H9 (cell line): ENCODE measurements at regions not wholly inside any gene's neighbourhood (a gene's known extent, or its start where the extent isn't known, plus 50 kb on each side); places are given as distances from the start of the nearest gene placed in this dataset.

Experiments
- DNase-seq: peaks from one replicate; pipeline ENCODE4 v3.0.0-alpha.2; 2017
- H2AFZ ChIP-seq: one replicate; pipeline ENCODE4 v1.6.1; 2013; ENCODE audit warnings: mild to moderate bottlenecking, low read length, control low read depth, moderate library complexity
- H2AK5ac ChIP-seq: 2 replicates; pipeline ENCODE4 v1.6.1; 2013; ENCODE audit warnings: low read length, control low read depth, mixed read lengths; ENCODE audit not compliant: insufficient read length
- H2BK120ac ChIP-seq: one replicate; pipeline ENCODE4 v1.6.1; 2013; ENCODE audit warnings: low read depth, mild to moderate bottlenecking, low read length, control low read depth, inconsistent platforms; ENCODE audit not compliant: poor library complexity, severe bottlenecking
- H2BK12ac ChIP-seq: 2 replicates; pipeline ENCODE4 v1.6.1; 2013; ENCODE audit warnings: low read length, control low read depth, mixed read lengths, low read depth; ENCODE audit not compliant: insufficient read length
- H2BK15ac ChIP-seq: 2 replicates; pipeline ENCODE4 v1.6.1; 2013; ENCODE audit warnings: low read depth, low read length, control low read depth
- H2BK20ac ChIP-seq: one replicate; pipeline ENCODE4 v1.6.1; 2013; ENCODE audit warnings: low read depth, mild to moderate bottlenecking, low read length, control low read depth, inconsistent platforms; ENCODE audit not compliant: poor library complexity, severe bottlenecking
- H2BK5ac ChIP-seq: 2 replicates; pipeline ENCODE4 v1.6.1; 2013; ENCODE audit warnings: low read length, control low read depth, mixed read lengths; ENCODE audit not compliant: insufficient read length
- H3K14ac ChIP-seq: 2 replicates; pipeline ENCODE4 v1.6.1; 2013; ENCODE audit warnings: low read length, control low read depth; ENCODE audit not compliant: insufficient read depth
- H3K18ac ChIP-seq: 2 replicates; pipeline ENCODE4 v1.6.1; 2013; ENCODE audit warnings: low read depth, mild to moderate bottlenecking, mixed read lengths, low read length, control low read depth; ENCODE audit not compliant: insufficient read length
- H3K23ac ChIP-seq: 2 replicates; pipeline ENCODE4 v1.6.1; 2013; ENCODE audit warnings: low read length, control low read depth, mixed read lengths, low read depth; ENCODE audit not compliant: insufficient read length
- H3K23me2 ChIP-seq: 2 replicates; pipeline ENCODE4 v1.6.1; 2013; ENCODE audit warnings: low read depth, mild to moderate bottlenecking, mixed read lengths, low read length, control low read depth; ENCODE audit not compliant: insufficient read length, poor library complexity, severe bottlenecking
- H3K27ac ChIP-seq: 2 replicates; pipeline ENCODE4 v1.5.1; 2013; ENCODE audit warnings: low read length, control low read depth, mixed read lengths, low read depth; ENCODE audit not compliant: insufficient read length
- H3K27me3 ChIP-seq: 2 replicates; pipeline ENCODE4 v1.6.1; 2013; ENCODE audit warnings: low read length, control low read depth, inconsistent platforms; ENCODE audit not compliant: insufficient read depth
- H3K4ac ChIP-seq: 2 replicates; pipeline ENCODE4 v1.6.1; 2013; ENCODE audit warnings: low read depth, mild to moderate bottlenecking, control low read depth, inconsistent platforms, low read length, moderate library complexity
- H3K4me1 ChIP-seq: 2 replicates; pipeline ENCODE4 v1.6.1; 2013; ENCODE audit warnings: low read length, control low read depth, inconsistent platforms; ENCODE audit not compliant: insufficient read depth
- H3K4me2 ChIP-seq: 2 replicates; pipeline ENCODE4 v1.6.1; 2013; ENCODE audit warnings: low read length, control low read depth, mixed read lengths; ENCODE audit not compliant: insufficient read length, insufficient read depth
- H3K56ac ChIP-seq: 2 replicates; pipeline ENCODE4 v1.6.1; 2013; ENCODE audit warnings: low read depth, mild to moderate bottlenecking, mixed read lengths, low read length, control low read depth; ENCODE audit not compliant: insufficient read length
- H3K79me1 ChIP-seq: 2 replicates; pipeline ENCODE4 v1.6.1; 2013; ENCODE audit warnings: low read depth, mild to moderate bottlenecking, moderate library complexity, low read length, control low read depth, inconsistent platforms; ENCODE audit not compliant: insufficient read depth, poor library complexity, severe bottlenecking
- H3K79me2 ChIP-seq: 2 replicates; pipeline ENCODE4 v1.6.1; 2013; ENCODE audit warnings: low read length, control low read depth, inconsistent platforms; ENCODE audit not compliant: insufficient read depth
- H3K9ac ChIP-seq: 2 replicates; pipeline ENCODE4 v1.6.1; 2013; ENCODE audit warnings: low read length, control low read depth, mixed read lengths; ENCODE audit not compliant: insufficient read length; ENCODE audit errors: extremely low read depth
- H3K9me3 ChIP-seq: one replicate; pipeline ENCODE4 v1.6.1; 2013; ENCODE audit warnings: low read depth, low read length, inconsistent platforms; ENCODE audit not compliant: control insufficient read depth
- H3T11ph ChIP-seq: one replicate; pipeline ENCODE4 v1.6.1; 2013; ENCODE audit warnings: mild to moderate bottlenecking, low read length, control low read depth, inconsistent platforms
- H4K20me1 ChIP-seq: one replicate; pipeline ENCODE4 v1.6.1; 2013; ENCODE audit not compliant: control insufficient read depth, insufficient read length, insufficient read depth
- H4K5ac ChIP-seq: 2 replicates; pipeline ENCODE4 v1.6.1; 2013; ENCODE audit warnings: low read depth, mild to moderate bottlenecking, mixed read lengths, low read length, control low read depth; ENCODE audit not compliant: insufficient read length
- H4K8ac ChIP-seq: replicated peaks from 2 replicates; pipeline ENCODE4 v1.6.1; 2013; ENCODE audit warnings: low read length, control low read depth, mixed read lengths, low read depth; ENCODE audit not compliant: insufficient read length
- H4K91ac ChIP-seq: 2 replicates; pipeline ENCODE4 v1.6.1; 2013; ENCODE audit warnings: low read depth, mild to moderate bottlenecking, moderate library complexity, mixed read lengths, low read length, control low read depth; ENCODE audit not compliant: insufficient read length
- H3K27ac Mint-ChIP-seq, 3 experiments: 2 replicates in 2 of 3; 3 replicates in 1 of 3; pipeline ENCODE4 v1.8.0; 2020 to 2021; ENCODE audit warnings: mixed read lengths in 3 of 3, mild to moderate bottlenecking in 1 of 3, moderate library complexity in 1 of 3
- H3K27me3 Mint-ChIP-seq: 2 replicates; pipeline ENCODE4 v1.8.0; 2021; ENCODE audit warnings: low read depth, mild to moderate bottlenecking, moderate library complexity, mixed read lengths
- H3K36me3 Mint-ChIP-seq, 3 experiments: 2 replicates in 2 of 3; 3 replicates in 1 of 3; pipeline ENCODE4 v1.8.0; 2020 to 2021; ENCODE audit warnings: low read depth in 3 of 3, mixed read lengths in 3 of 3; ENCODE audit not compliant: insufficient read depth in 1 of 3
- H3K4me1 Mint-ChIP-seq, 2 experiments: 2 replicates each; pipeline ENCODE4 v1.8.0; 2020; ENCODE audit warnings: mixed read lengths in 2 of 2
- H3K4me3 Mint-ChIP-seq, 2 experiments: 2 replicates in 1 of 2; 3 replicates in 1 of 2; pipeline ENCODE4 v1.8.0; 2020 to 2021; ENCODE audit warnings: mild to moderate bottlenecking in 2 of 2, mixed read lengths in 2 of 2, moderate library complexity in 1 of 2
- H3K9me3 Mint-ChIP-seq, 2 experiments: 2 replicates in 1 of 2; 3 replicates in 1 of 2; pipeline ENCODE4 v1.8.0; 2020; ENCODE audit warnings: mild to moderate bottlenecking in 2 of 2, mixed read lengths in 2 of 2, moderate library complexity in 1 of 2
- WGBS: extraction: QIAGEN DNeasy Blood & Tissue Kit; methylation state at CpG from one replicate; pipeline ENCODE4 v1.1.7; 2013; ENCODE audit warnings: missing lambda C conversion rate, low lambda C conversion rate, mixed read lengths; ENCODE audit not compliant: insufficient read length; ENCODE audit errors: extremely low coverage; 5-methylcytosine and 5-hydroxymethylcytosine counted together
- TF ChIP-seq, protein P1 (sequence below): fragments of 200-600 bp; sonication (generic); conservative IDR thresholded peaks from 3 replicates; pipeline ENCODE4 v1.8.0; 2021; ENCODE audit warnings: antibody characterized with exemption, mild to moderate bottlenecking

DNA sequence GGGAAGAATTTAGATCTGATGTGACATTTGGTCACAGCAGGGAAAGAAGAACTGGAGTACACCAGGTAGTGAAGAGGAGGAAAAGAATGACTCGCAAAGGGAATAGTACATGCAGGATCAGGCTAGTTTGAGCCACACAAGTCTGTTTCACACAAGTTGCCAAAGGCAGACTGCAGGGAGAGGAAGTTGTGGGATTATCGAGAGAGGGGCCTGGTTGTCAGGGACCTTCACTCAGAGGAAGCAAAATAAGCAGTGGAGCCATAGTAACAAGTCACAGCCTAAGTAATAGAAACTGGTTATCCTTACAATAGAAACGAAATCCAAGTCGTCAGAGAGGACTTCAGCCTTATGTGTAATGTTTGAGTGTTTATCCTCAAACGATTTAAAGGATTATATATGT lies 316.7 kb upstream of the HTR2C start:
- Histone ChIP-seq H3K4me2 (no peak overlapping the region), H3K4me1 (no peaks in the 10 kb centered on the region), H3K14ac (no peak overlapping the region), H3K79me2 (no peaks in the 10 kb centered on the region), H2BK5ac (no peak overlapping the region), H2BK15ac (no peak overlapping the region), H4K20me1 (no peaks in the 10 kb centered on the region), H4K5ac (no peak overlapping the region), H3K27me3 (no peaks in the 10 kb centered on the region), H3K27ac (no peak overlapping the region), H3T11ph (no peak overlapping the region), H2BK120ac (no peak overlapping the region), H3K23ac (no peak overlapping the region), H2BK20ac (no peak overlapping the region), H3K79me1 (no peaks in the 10 kb centered on the region), H3K9me3 (no peaks in the 10 kb centered on the region), H2AK5ac (no peak overlapping the region), H3K23me2 (no peaks in the 10 kb centered on the region), H3K4ac (no peak overlapping the region), H3K56ac (no peak overlapping the region), H3K18ac (no peak overlapping the region), H4K8ac (no peak overlapping the region), H3K9ac (no peak overlapping the region), H2BK12ac (no peak overlapping the region), H2AFZ (no peak overlapping the region), H4K91ac (no peak overlapping the region)
- no peaks in the 10 kb centered on the region for H3K27me3 Mint-ChIP-seq
- TF ChIP-seq, protein P1, sequence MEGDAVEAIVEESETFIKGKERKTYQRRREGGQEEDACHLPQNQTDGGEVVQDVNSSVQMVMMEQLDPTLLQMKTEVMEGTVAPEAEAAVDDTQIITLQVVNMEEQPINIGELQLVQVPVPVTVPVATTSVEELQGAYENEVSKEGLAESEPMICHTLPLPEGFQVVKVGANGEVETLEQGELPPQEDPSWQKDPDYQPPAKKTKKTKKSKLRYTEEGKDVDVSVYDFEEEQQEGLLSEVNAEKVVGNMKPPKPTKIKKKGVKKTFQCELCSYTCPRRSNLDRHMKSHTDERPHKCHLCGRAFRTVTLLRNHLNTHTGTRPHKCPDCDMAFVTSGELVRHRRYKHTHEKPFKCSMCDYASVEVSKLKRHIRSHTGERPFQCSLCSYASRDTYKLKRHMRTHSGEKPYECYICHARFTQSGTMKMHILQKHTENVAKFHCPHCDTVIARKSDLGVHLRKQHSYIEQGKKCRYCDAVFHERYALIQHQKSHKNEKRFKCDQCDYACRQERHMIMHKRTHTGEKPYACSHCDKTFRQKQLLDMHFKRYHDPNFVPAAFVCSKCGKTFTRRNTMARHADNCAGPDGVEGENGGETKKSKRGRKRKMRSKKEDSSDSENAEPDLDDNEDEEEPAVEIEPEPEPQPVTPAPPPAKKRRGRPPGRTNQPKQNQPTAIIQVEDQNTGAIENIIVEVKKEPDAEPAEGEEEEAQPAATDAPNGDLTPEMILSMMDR, result no peak
- no CpG with 5 or more reads among the region's 5 CpGs for WGBS
- peaks cover 0 to 5% of the 10 kb centered on the region in 2 experiments; a peak in 1 of 4 replicates for H3K4me1 Mint-ChIP-seq
- H3K36me3 Mint-ChIP-seq, result peaks cover 6 to 13% (median 12%) of the 10 kb centered on the region in 3 experiments; a peak in 6 of 7 replicates
- H3K4me3 Mint-ChIP-seq, result no peak overlapping the region
- peaks cover 0 to 5% of the 10 kb centered on the region in 2 experiments; a peak in 2 of 5 replicates for H3K9me3 Mint-ChIP-seq
- peak overlapping the region in 1 of 3 experiments; percentile 8; a peak in 3 of 7 replicates for H3K27ac Mint-ChIP-seq
- DNase-seq, result no peak
